ENCODE measurements at regions not wholly inside any gene's neighbourhood (a gene's known extent, or its start where the extent isn't known, plus 50 kb on each side); places are given as distances from the start of the nearest gene placed in this dataset.
"Not testable (repeated sequence)": the region's sequence is repeated elsewhere in the genome, so short reads cannot be mapped to it uniquely, and the experiment has no call there.

- DNase-seq, result no peak
Measured at GRCh38 chr12:83886479-83886878, 1026.1 kb downstream of the SLC6A15 start.

DNA sequence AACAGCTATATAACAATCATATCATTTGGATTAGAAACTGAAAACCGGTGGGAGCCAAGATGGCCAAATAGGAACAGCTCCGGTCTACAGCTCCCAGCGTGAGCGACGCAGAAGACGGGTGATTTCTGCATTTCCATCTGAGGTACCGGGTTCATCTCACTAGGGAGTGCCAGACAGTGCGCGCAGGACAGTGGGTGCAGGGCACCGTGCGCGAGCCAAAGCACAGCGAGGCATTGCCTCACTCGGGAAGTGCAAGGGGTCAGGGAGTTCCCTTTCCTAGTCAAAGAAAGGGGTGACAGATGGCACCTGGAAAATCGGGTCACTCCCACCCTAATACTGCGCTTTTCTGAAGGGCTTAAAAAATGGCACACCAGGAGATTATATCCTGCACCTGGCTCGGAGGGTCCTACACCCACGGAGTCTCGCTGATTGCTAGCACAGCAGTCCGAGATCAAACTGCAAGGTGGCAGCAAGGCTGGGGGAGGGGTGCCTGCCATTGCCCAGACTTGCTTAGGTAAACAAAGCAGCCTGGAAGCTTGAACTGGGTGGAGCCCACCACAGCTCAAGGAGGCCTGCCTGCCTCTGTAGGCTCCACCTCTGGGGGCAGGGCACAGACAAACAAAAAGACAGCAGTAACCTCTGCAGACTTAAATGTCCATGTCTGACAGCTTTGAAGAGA, 1041.5 kb downstream of the SLC6A15 start:
- DNase-seq, result not testable (repeated sequence)

GRCh38 chr12:83866477-83866876, 1046.1 kb downstream of the SLC6A15 start:
- DNase-seq, result no peak

DNA sequence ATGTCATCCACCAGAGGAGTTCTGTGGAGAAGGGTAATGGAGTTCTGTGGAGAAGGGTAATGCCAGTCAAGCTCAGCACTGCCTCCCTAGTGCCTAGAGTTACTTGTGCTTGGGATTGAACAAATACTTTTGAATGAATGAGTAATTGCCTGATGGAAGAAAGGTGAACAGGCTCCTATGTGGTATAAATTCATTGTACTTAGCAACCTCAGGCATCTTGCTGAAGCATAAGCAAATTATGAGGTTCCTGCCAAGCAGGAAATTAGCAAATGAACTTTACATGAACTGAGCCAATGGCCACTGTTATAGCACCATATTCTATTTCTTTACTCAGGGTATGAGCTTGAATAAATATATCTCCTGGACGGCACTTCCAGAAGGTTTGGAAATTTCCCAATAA, 1047.2 kb downstream of the SLC6A15 start:
- no peak for DNase-seq

GRCh38 chr12:83864054-83864453, 1048.5 kb downstream of the SLC6A15 start:
- no peak for DNase-seq

GRCh38 chr12:83859021-83859420, 1053.6 kb downstream of the SLC6A15 start:
- no peak for DNase-seq

- DNase-seq, result no peak
Measured at GRCh38 chr12:83856803-83857202, 1055.8 kb downstream of the SLC6A15 start.

GRCh38 chr12:83850531-83850930, 1062.1 kb downstream of the SLC6A15 start:
- no peak for DNase-seq

- DNase-seq, result no peak
Measured at GRCh38 chr12:83848702-83849101, 1063.9 kb downstream of the SLC6A15 start.

GRCh38 chr12:83843541-83843940, 1069.1 kb downstream of the SLC6A15 start:
- DNase-seq, result no peak

GRCh38 chr12:83841620-83842019, 1071.0 kb downstream of the SLC6A15 start:
- no peak for DNase-seq

DNA sequence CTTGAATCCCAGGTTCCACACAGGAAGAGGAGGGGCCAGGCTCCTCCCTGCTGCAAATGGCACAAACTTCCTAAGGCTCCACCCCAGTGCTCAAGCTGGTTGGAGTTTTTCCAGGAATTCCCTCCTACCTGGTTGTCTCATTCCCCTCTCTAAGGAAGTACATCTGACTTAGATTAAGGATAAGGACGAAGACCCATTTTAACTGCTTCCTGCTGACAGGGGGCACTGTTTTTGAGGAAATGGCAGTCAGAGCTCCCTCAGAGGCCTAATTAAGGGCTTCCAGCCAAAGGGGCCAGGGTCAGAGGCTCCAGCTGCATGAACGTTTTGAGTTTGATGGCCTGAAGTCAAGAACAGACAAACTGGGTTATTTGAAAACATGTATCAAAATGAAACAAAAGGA, 1084.7 kb downstream of the SLC6A15 start:
- no peak for DNase-seq

GRCh38 chr12:83827193-83827592, 1085.4 kb downstream of the SLC6A15 start:
- DNase-seq, result no peak

GRCh38 chr12:83826112-83826511, 1086.5 kb downstream of the SLC6A15 start:
- DNase-seq, result no peak

GRCh38 chr12:83823386-83824045, 1089.1 kb downstream of the SLC6A15 start:
- DNase-seq, result no peak

- no peak for DNase-seq
Measured at GRCh38 chr12:83821967-83822366, 1090.6 kb downstream of the SLC6A15 start.

DNA sequence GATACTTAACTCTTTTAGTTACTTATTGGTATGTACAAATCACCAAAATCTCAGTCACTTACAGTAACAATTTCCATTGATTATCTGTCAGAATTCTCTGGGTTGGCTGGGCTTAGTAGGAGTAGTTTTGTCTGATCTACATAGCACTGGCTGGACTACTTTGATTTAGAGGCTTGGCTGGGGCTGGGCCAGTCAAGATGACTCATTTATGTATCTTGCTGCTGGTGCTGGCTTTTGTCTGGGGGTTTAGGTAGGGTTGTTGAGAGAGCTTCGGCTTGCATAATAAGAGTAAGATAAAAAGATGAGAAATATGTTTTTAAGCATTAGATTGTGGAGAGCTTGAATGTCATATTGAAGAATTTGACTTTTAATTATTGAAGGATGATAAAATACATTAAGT, 1093.7 kb downstream of the SLC6A15 start:
- DNase-seq, result no peak

DNA sequence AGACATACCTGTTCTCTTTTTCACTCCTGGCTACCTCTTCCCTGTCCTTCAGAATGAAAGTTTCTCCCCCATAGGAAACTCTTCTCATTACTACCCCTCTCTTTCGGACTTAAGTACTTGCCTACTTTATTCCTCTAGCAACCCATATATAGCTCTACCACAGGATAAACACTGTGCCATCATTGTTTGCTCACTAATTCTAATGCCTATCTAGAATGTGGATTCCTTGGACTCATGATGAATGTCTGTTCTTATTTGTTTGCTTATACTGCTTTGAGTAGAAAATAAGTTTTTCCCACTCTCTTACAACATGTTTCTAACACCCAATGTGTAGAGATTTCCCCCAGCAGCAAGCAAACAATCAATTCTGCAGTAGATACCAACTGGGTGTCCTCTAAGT, 1094.9 kb downstream of the SLC6A15 start:
- no peak for DNase-seq

DNA sequence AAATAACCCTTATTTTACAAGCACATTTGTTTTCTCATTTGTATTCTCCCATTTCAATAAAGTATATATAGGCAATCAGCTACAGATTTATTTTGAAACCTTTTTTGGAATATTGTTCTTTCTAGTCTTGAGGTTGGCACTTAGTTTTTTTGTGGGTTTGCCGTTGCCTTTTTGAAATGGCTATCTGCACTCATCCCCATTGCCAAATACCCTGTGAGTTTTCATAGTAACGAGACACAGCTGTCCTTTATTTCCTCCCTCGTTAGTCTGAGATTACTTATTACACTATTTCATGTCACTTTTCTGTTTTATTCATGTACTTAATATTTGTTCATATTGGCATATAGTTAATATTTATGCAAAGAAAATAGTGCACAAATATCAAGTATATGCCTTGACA, 1104.0 kb downstream of the SLC6A15 start:
- no peak for DNase-seq

GRCh38 chr12:83807871-83808270, 1104.7 kb downstream of the SLC6A15 start:
- DNase-seq, result no peak

DNA sequence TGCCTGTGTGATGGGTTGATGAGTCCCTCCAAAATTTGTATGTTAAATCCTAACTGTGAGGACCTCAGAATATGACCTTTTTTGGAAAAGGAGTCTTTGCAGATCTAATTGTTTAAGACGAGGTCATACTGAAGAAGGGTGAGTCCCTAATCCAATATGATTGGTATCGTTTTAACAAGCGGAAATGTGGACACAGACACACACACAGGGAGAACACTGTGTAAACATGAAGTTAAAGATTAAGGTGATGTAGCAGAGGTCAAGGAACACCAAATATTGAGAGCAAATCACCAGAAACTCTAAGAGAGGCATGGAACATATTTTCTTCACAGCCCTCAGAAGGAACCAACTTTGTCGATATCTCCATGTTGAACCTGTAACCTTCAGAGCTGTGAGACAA, 1106.7 kb downstream of the SLC6A15 start:
- DNase-seq, result no peak

DNA sequence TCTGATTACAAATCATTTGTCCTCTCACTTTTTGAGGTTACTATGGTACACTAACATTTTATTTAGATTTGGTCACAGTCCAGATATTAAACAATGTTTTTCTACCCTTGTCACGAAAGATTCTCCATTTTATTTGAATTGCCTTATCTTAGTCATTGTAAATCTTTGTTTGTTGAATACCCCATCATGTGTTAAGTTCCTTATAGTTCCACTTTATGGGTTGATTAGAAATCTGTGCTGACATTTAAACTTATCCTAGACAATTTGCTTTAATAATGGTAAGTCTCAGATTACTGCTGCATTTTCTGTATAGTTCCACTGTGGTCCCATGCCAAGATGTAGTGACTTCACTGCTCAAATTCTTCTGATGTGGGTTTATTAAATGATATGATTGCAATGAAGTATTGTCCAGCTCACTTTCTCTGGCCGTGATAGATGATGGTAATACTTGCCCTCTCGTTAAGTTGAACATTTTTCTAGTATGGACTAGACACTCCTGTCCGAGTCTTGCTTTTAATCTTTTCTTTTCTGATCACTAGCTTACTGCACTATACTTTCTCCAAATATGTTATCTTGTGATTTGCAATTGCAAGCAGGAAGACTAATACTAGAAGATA, 1107.3 kb downstream of the SLC6A15 start:
- no peak for DNase-seq

DNA sequence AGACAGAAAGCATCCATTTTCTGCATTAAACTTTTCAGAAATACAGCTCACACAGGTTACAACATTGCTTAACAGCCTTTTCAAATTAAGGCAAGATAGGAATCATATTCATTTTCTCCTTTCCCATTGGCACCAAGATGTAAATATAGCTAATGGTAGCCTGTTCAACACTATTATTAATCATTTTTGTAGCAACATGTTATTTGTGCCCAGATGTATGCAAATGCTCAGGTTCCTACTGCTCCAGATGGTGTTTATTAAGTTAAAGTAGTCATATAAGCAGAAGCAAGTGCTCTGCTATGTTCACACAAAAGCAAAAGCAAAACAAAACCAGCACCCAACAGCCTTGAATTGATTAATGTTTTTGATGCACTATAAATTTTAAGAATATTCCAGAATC, 1110.6 kb downstream of the SLC6A15 start:
- DNase-seq, result no peak

DNA sequence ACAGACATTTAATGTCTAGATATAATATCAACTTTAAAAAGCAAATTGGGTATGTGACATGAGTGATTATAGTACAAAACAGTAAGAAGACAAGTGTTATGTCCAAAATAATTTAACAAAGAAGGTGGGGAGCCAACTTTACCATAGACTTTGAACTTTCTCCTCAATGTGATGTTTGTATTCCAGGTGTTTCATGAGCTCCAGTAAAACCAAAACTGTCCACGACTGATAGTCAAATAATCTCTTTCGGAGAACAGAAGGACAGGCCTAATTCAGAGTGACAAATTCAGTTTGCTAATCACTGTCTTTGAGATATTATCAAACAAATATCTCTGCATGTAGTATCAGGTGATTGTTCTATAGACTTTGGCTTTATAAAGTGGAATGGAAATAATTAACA, 1112.6 kb downstream of the SLC6A15 start:
- no peak for DNase-seq
